GM12878 (cell line): ENCODE measurements at regions not wholly inside any gene's neighbourhood (a gene's known extent, or its start where the extent isn't known, plus 50 kb on each side); places are given as distances from the start of the nearest gene placed in this dataset.

Experiments
- ATAC-seq: fragments of 200-7000 bp; cut with Tn5 transposase; 3 replicates; pipeline ENCODE4 v1.9.1; 2020; ENCODE audit warnings: mild to moderate bottlenecking, moderate library complexity
- BruUV-seq: library from RNA; stranded (reverse); fragments of 400-500 nt; replicated peaks from 2 replicates; lab custom pipeline; 2021; lab: Mats Ljungman, UMichigan
- CTCF ChIA-PET: fragments of 300-600 bp; sonication (Branson Sonifier 250); formaldehyde crosslinking; extraction: SDS; loops from one replicate; lab custom pipeline; 2021; ENCODE audit warnings: inconsistent platforms; lab: Yijun Ruan, JAX
- POLR2A ChIA-PET: fragments of 350-600 bp; formaldehyde crosslinking; extraction: SDS; loops from one replicate; lab custom pipeline; 2021; ENCODE audit warnings: inconsistent platforms; lab: Charles Lee
- RAD21 ChIA-PET: fragments of 300-600 bp; sonication (Branson Sonifier 250); formaldehyde crosslinking; loops from one replicate; lab custom pipeline; 2023; ENCODE audit warnings: antibody characterized with exemption; ENCODE audit not compliant: unreplicated experiment; lab: Charles Lee
- SMC1A ChIA-PET: fragments of 300-600 bp; sonication (Branson Sonifier 250); formaldehyde crosslinking; loops from one replicate; lab custom pipeline; 2023; ENCODE audit not compliant: unreplicated experiment, uncharacterized antibody; lab: Charles Lee
- DNase-seq: peaks from one replicate; pipeline ENCODE4 v3.0.0-alpha.2; 2011; ENCODE audit warnings: low read depth, low spot score
- FAIRE-seq: peaks from 3 replicates; lab custom pipeline; 2011; peaks lifted over from hg19 to GRCh38; lab: Jason Lieb, UNC
- H2AFZ ChIP-seq: 2 replicates; pipeline ENCODE4 v1.6.0; 2011; ENCODE audit warnings: low read depth, low read length, control low read depth; ENCODE audit not compliant: control insufficient read depth
- H3K27ac ChIP-seq: 2 replicates; pipeline ENCODE4 v1.5.1; 2011; ENCODE audit warnings: control low read depth; ENCODE audit not compliant: control insufficient read depth, insufficient read depth
- H3K27me3 ChIP-seq, 2 experiments: replicated peaks in 1 of 2; 2 replicates each; pipeline versions ENCODE4 v1.6.0 to v1.6.1; 2011; ENCODE audit warnings: low read length in 1 of 2; ENCODE audit not compliant: control insufficient read depth in 2 of 2, insufficient read depth in 2 of 2
- H3K36me3 ChIP-seq, 2 experiments: 2 replicates each; pipeline ENCODE4 v1.5.1; 2011; ENCODE audit warnings: low read length in 1 of 2; ENCODE audit not compliant: control insufficient read depth in 2 of 2, insufficient read depth in 2 of 2
- H3K4me1 ChIP-seq: 2 replicates; pipeline ENCODE4 v1.6.1; 2011; ENCODE audit warnings: mild to moderate bottlenecking, low read length, moderate library complexity, mixed read lengths; ENCODE audit not compliant: control insufficient read depth, insufficient read depth
- H3K4me2 ChIP-seq: 2 replicates; pipeline ENCODE4 v1.6.0; 2011; ENCODE audit warnings: control low read depth; ENCODE audit not compliant: control insufficient read depth, insufficient read depth
- H3K4me3 ChIP-seq: fragments of 200-600 bp; sonication (generic); 2 replicates; pipeline ENCODE4 v1.5.1; 2016
- H3K79me2 ChIP-seq: 2 replicates; pipeline ENCODE4 v1.6.0; 2011; ENCODE audit warnings: low read length; ENCODE audit not compliant: control insufficient read depth, insufficient read depth
- H3K9ac ChIP-seq: 2 replicates; pipeline ENCODE4 v1.8.0; 2011; ENCODE audit warnings: low read length, control low read depth, mixed read lengths; ENCODE audit not compliant: control insufficient read depth, insufficient read depth
- H3K9me3 ChIP-seq: replicated peaks from 3 replicates; pipeline ENCODE4 v1.5.1; 2011; ENCODE audit warnings: mild to moderate bottlenecking, low read length; ENCODE audit not compliant: control insufficient read depth, insufficient read depth
- H4K20me1 ChIP-seq: 2 replicates; pipeline ENCODE4 v1.6.0; 2011; ENCODE audit not compliant: control insufficient read depth, insufficient read depth
- CHD4 ChIP-seq: fragments of 200-600 bp; sonication (generic); IDR thresholded peaks from 2 replicates; pipeline ENCODE4 v1.6.1; 2016; ENCODE audit warnings: mild to moderate bottlenecking
- EED ChIP-seq: sonication (generic); IDR thresholded peaks from 2 replicates; pipeline ENCODE4 v1.6.1; 2016; ENCODE audit warnings: antibody characterized with exemption, low read depth
- FOS ChIP-seq: IDR thresholded peaks from 3 replicates; pipeline ENCODE4 v1.6.1; 2011; ENCODE audit warnings: borderline replicate concordance; ENCODE audit not compliant: insufficient read length; ENCODE audit errors: extremely low read depth
- MTA3 ChIP-seq: IDR thresholded peaks from 2 replicates; pipeline ENCODE4 v1.6.1; 2012; ENCODE audit warnings: low read length, inconsistent platforms, borderline replicate concordance
- RAD21 ChIP-seq: IDR thresholded peaks from 2 replicates; pipeline ENCODE4 v1.6.1; 2011; ENCODE audit warnings: mild to moderate bottlenecking, low read depth, low read length, moderate library complexity; ENCODE audit not compliant: insufficient read depth
- RUNX3 ChIP-seq: IDR thresholded peaks from 2 replicates; pipeline ENCODE4 v1.6.1; 2012; ENCODE audit warnings: low read length, inconsistent platforms
- TCF12 ChIP-seq: IDR thresholded peaks from 2 replicates; pipeline ENCODE4 v1.6.1; 2011; ENCODE audit warnings: low read depth, mild to moderate bottlenecking, low read length
- WGBS: methylation state at CpG from one replicate; pipeline ENCODE4 v1.1.6; 2016; ENCODE audit warnings: low lambda C conversion rate; ENCODE audit not compliant: insufficient replicate concordance, insufficient coverage; ENCODE audit errors: missing lambda C conversion rate; 5-methylcytosine and 5-hydroxymethylcytosine counted together
- in situ Hi-C: fragments of 300-500 bp; cut with MboI; formaldehyde crosslinking; loops from 9 replicates; pipeline ENCODE4 v1.14.3; 2018; ENCODE audit warnings: mixed read lengths
- intact Hi-C: fragments of 100-400 bp; cut with micrococcal nuclease; formaldehyde crosslinking; loops from one replicate; pipeline ENCODE4 v1.14.2; 2022; ENCODE audit not compliant: unreplicated experiment
- TF ChIP-seq, protein P1 (sequence below): IDR thresholded peaks from 2 replicates; pipeline ENCODE4 v1.6.1; 2011; ENCODE audit warnings: low read depth, low read length, improper control_type of control experiment, borderline replicate concordance
- TF ChIP-seq, protein P2 (sequence below), 3 experiments: IDR thresholded peaks in 2 of 3; conservative IDR thresholded peaks in 1 of 3; 2 replicates each; pipeline ENCODE4 v1.5.1; 2011; ENCODE audit warnings: low read depth in 3 of 3, low read length in 3 of 3, mild to moderate bottlenecking in 3 of 3, control low read depth in 2 of 3, moderate library complexity in 2 of 3, inconsistent platforms in 1 of 3, mixed read lengths in 1 of 3; ENCODE audit not compliant: control insufficient read depth in 2 of 3, insufficient read depth in 1 of 3; ENCODE audit errors: extremely low read depth in 1 of 3
- TF ChIP-seq, protein P3 (sequence below): fragments of 450-650 bp; IDR thresholded peaks from 2 replicates; pipeline ENCODE4 v1.6.1; 2016; ENCODE audit warnings: mild to moderate bottlenecking

DNA sequence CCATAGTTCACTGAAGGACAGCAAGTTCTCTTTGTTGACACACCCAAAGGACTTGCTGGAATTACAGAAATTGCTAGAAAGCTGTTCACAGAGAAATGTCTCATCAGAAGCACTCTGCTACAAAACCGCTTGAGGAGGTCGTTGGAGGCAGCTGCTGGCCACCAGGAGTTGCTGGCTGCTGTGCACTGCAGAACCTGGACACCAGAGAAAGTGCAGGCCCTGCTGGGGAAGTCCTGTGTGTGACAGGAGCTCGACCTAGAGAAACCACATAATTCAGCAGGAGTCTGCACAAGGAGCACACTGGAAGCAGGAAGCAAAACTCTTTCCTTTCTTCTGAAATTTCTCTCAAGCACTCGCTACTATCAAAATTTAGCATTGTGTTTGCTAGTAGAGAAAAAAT lies 461.5 kb upstream of the GHITM start:
- H3K9ac ChIP-seq, result 0 out of 2 replicates have a peak overlapping the region, but pooled peaks have one; percentile 4
- peak; percentile 31; the same call in 2 of the 3 replicates for ATAC-seq
- whole genome bisulfite sequencing, result 41% methylated on average over 4 of the region's 4 CpGs
- H3K4me3 ChIP-seq, result no peak overlapping the region
- no peaks in the 10 kb centered on the region for H3K27me3 ChIP-seq
- H4K20me1 ChIP-seq, result no peaks in the 10 kb centered on the region
- BruUV-seq, result no TSS peak
- H3K36me3 ChIP-seq, result no peaks in the 10 kb centered on the region
- DNase-seq, result no peak
- intact Hi-C loops, result no loop called here
- ChIA-PET POLR2A (no interaction called here), RAD21 (no interaction called here), SMC1A (interaction anchor here (0.6 to 1.7 kb wide), 6 partner anchors 11 to 525 kb away, joined by 3 to 5 read pairs (median 3); no protein-coding TSS in a partner anchor), CTCF (interaction anchor here (0.9 to 1.5 kb wide), 2 partner anchors 77 to 194 kb away, joined by 3 to 4 read pairs; no protein-coding TSS in a partner anchor)
- in situ Hi-C loops, result no loop called here
- H3K9me3 ChIP-seq, result no peaks in the 10 kb centered on the region
- H3K4me2 ChIP-seq, result peak overlapping the region; percentile 30
- H3K27ac ChIP-seq, result peak overlapping the region; percentile 28
- peak; percentile 28 for TF ChIP-seq RAD21
- TF ChIP-seq, protein P1, sequence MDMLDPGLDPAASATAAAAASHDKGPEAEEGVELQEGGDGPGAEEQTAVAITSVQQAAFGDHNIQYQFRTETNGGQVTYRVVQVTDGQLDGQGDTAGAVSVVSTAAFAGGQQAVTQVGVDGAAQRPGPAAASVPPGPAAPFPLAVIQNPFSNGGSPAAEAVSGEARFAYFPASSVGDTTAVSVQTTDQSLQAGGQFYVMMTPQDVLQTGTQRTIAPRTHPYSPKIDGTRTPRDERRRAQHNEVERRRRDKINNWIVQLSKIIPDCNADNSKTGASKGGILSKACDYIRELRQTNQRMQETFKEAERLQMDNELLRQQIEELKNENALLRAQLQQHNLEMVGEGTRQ, result no peak
- TF ChIP-seq MTA3, result no peak
- TF ChIP-seq EED, result peak; percentile 59; the same call in 1 of the 2 replicates
- TF ChIP-seq, protein P2, sequence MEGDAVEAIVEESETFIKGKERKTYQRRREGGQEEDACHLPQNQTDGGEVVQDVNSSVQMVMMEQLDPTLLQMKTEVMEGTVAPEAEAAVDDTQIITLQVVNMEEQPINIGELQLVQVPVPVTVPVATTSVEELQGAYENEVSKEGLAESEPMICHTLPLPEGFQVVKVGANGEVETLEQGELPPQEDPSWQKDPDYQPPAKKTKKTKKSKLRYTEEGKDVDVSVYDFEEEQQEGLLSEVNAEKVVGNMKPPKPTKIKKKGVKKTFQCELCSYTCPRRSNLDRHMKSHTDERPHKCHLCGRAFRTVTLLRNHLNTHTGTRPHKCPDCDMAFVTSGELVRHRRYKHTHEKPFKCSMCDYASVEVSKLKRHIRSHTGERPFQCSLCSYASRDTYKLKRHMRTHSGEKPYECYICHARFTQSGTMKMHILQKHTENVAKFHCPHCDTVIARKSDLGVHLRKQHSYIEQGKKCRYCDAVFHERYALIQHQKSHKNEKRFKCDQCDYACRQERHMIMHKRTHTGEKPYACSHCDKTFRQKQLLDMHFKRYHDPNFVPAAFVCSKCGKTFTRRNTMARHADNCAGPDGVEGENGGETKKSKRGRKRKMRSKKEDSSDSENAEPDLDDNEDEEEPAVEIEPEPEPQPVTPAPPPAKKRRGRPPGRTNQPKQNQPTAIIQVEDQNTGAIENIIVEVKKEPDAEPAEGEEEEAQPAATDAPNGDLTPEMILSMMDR (IDR thresholded peaks at IDR 0.05 in 2 of 3, conservative IDR thresholded peaks at IDR 0.05 in 1 of 3; ENCODE audit: control insufficient read depth in 2 of 3, extremely low read depth in 1 of 3, insufficient read depth in 1 of 3, low read depth in 3 of 3, low read length in 3 of 3), result 0 out of 6 replicates have a peak, but pooled peaks of 1 of the 3 experiments have one; percentile 6
- TF ChIP-seq RUNX3, result peak; percentile 68
- TF ChIP-seq FOS, result no peak
- 0 out of 2 replicates have a peak, but pooled peaks have one; percentile 12 for TF ChIP-seq TCF12
- TF ChIP-seq, protein P3, sequence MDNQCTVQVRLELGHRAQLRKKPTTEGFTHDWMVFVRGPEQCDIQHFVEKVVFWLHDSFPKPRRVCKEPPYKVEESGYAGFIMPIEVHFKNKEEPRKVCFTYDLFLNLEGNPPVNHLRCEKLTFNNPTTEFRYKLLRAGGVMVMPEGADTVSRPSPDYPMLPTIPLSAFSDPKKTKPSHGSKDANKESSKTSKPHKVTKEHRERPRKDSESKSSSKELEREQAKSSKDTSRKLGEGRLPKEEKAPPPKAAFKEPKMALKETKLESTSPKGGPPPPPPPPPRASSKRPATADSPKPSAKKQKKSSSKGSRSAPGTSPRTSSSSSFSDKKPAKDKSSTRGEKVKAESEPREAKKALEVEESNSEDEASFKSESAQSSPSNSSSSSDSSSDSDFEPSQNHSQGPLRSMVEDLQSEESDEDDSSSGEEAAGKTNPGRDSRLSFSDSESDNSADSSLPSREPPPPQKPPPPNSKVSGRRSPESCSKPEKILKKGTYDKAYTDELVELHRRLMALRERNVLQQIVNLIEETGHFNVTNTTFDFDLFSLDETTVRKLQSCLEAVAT, result no peak
- no peak for TF ChIP-seq CHD4
- peak overlapping the region; percentile 30 for H2AFZ ChIP-seq
- FAIRE-seq, result no peak
- peaks cover 31% of the 10 kb centered on the region for H3K4me1 ChIP-seq
- H3K79me2 ChIP-seq, result no peaks in the 10 kb centered on the region
